ENCODE measurements at regions not wholly inside any gene's neighbourhood (a gene's known extent, or its start where the extent isn't known, plus 50 kb on each side); places are given as distances from the start of the nearest gene placed in this dataset.

- Histone ChIP-seq H3K9me2 (replicated peaks; ENCODE audit: low read length) (no peaks in the 10 kb centered on the region), H4K20me1 (ENCODE audit: low read length) (no peaks in the 10 kb centered on the region), H3K4me3 (ENCODE audit: low read length) (no peak overlapping the region), H3K36me3 (ENCODE audit: low read depth, low read length) (no peaks in the 10 kb centered on the region), H3K4me2 (ENCODE audit: low read length) (no peak overlapping the region), H3K9me3 (ENCODE audit: low read length) (no peaks in the 10 kb centered on the region), H3K27me3 (ENCODE audit: low read length) (no peaks in the 10 kb centered on the region), H2AFZ (ENCODE audit: low read length) (no peak overlapping the region), H3K27ac (ENCODE audit: low read length) (no peak overlapping the region), H3F3A (ENCODE audit: low read length, unreplicated experiment) (no peaks in the 10 kb centered on the region), H3K9ac (ENCODE audit: low read length) (no peak overlapping the region), H3K4me1 (ENCODE audit: insufficient read depth, low read length) (no peaks in the 10 kb centered on the region), H3K79me2 (ENCODE audit: low read length) (no peaks in the 10 kb centered on the region)
- DNase-seq: no peak
- ATAC-seq: no peak
- BruUV-seq (replicated peaks): no TSS peak
- ChIA-PET POLR2A (ENCODE audit: unreplicated experiment) (no interaction called here), CTCF (no interaction called here)
- no peak for TF ChIP-seq EZH2phosphoT487 (IDR thresholded peaks at IDR 0.05; ENCODE audit: borderline replicate concordance, low read length)
- TF ChIP-seq EZH2 (IDR thresholded peaks at IDR 0.05; ENCODE audit: low read length, unreplicated experiment): no peak
- TF ChIP-seq CTCF (conservative IDR thresholded peaks at IDR 0.05; ENCODE audit: low read depth, low read length): no peak
- intact Hi-C loops (cut with micrococcal nuclease): no loop called here
Measured at GRCh38 chr5:100303216-100303615, 232.0 kb upstream of the FAM174A start.

- Histone ChIP-seq H3K27ac (ENCODE audit: low read length) (no peak overlapping the region), H3K4me1 (ENCODE audit: insufficient read depth, low read length) (no peaks in the 10 kb centered on the region), H3K36me3 (ENCODE audit: low read depth, low read length) (no peaks in the 10 kb centered on the region), H3K9ac (ENCODE audit: low read length) (no peak overlapping the region), H4K20me1 (ENCODE audit: low read length) (no peaks in the 10 kb centered on the region), H3K9me3 (ENCODE audit: low read length) (no peaks in the 10 kb centered on the region), H2AFZ (ENCODE audit: low read length) (no peak overlapping the region), H3K4me2 (ENCODE audit: low read length) (no peak overlapping the region), H3K79me2 (ENCODE audit: low read length) (no peaks in the 10 kb centered on the region), H3K9me2 (replicated peaks; ENCODE audit: low read length) (no peaks in the 10 kb centered on the region), H3K4me3 (ENCODE audit: low read length) (no peak overlapping the region), H3F3A (ENCODE audit: low read length, unreplicated experiment) (no peaks in the 10 kb centered on the region), H3K27me3 (ENCODE audit: low read length) (no peaks in the 10 kb centered on the region)
- POLR2A ChIA-PET (ENCODE audit: unreplicated experiment): no interaction called here
- ATAC-seq (no peak), DNase-seq (no peak)
- no TSS peak for BruUV-seq (replicated peaks)
- TF ChIP-seq EZH2phosphoT487 (IDR thresholded peaks at IDR 0.05; ENCODE audit: borderline replicate concordance, low read length) (no peak), EZH2 (IDR thresholded peaks at IDR 0.05; ENCODE audit: low read length, unreplicated experiment) (no peak), CTCF (conservative IDR thresholded peaks at IDR 0.05; ENCODE audit: low read depth, low read length) (no peak)
- intact Hi-C loops (cut with micrococcal nuclease): no loop called here
- CTCF ChIA-PET: no interaction called here
Measured at GRCh38 chr5:100299261-100299660, 235.9 kb upstream of the FAM174A start.

- Histone ChIP-seq H3K4me1 (ENCODE audit: insufficient read depth, low read length) (no peaks in the 10 kb centered on the region), H3K9me3 (ENCODE audit: low read length) (no peaks in the 10 kb centered on the region), H3K4me3 (ENCODE audit: low read length) (no peak overlapping the region), H3K27ac (ENCODE audit: low read length) (no peak overlapping the region), H3K9ac (ENCODE audit: low read length) (no peak overlapping the region), H3K27me3 (ENCODE audit: low read length) (no peaks in the 10 kb centered on the region), H4K20me1 (ENCODE audit: low read length) (no peaks in the 10 kb centered on the region), H3K4me2 (ENCODE audit: low read length) (no peak overlapping the region), H2AFZ (ENCODE audit: low read length) (no peak overlapping the region), H3F3A (ENCODE audit: low read length, unreplicated experiment) (no peaks in the 10 kb centered on the region), H3K9me2 (replicated peaks; ENCODE audit: low read length) (no peaks in the 10 kb centered on the region), H3K36me3 (ENCODE audit: low read depth, low read length) (no peaks in the 10 kb centered on the region), H3K79me2 (ENCODE audit: low read length) (no peaks in the 10 kb centered on the region)
- intact Hi-C loops (cut with micrococcal nuclease): no loop called here
- ChIA-PET CTCF (interaction anchor here (0.9 kb wide), 1 partner anchor 36 kb away, joined by 3 read pairs; no protein-coding TSS in a partner anchor), POLR2A (ENCODE audit: unreplicated experiment) (interaction anchor here (0.6 kb wide), 1 partner anchor 1171 kb away, joined by 3 read pairs; no protein-coding TSS in a partner anchor)
- DNase-seq (no peak), ATAC-seq (no peak)
- TF ChIP-seq EZH2phosphoT487 (IDR thresholded peaks at IDR 0.05; ENCODE audit: borderline replicate concordance, low read length) (no peak), CTCF (conservative IDR thresholded peaks at IDR 0.05; ENCODE audit: low read depth, low read length) (no peak), EZH2 (IDR thresholded peaks at IDR 0.05; ENCODE audit: low read length, unreplicated experiment) (no peak)
- BruUV-seq (replicated peaks): no TSS peak
Measured at GRCh38 chr5:100276071-100276470, 259.1 kb upstream of the FAM174A start.

Data from PC-3 (cell line).